BLaER1 (cell line): ENCODE measurements at regions not wholly inside any gene's neighbourhood (a gene's known extent, or its start where the extent isn't known, plus 50 kb on each side); places are given as distances from the start of the nearest gene placed in this dataset.

Experiments
- H3K27ac ChIP-seq: shearing (Covaris generic); formaldehyde crosslinking; 2 replicates; pipeline ENCODE4 v1.8.1; 2022
- H3K27me3 ChIP-seq: shearing (Covaris generic); formaldehyde crosslinking; 2 replicates; pipeline ENCODE4 v1.8.1; 2022
- H3K36me3 ChIP-seq: shearing (Covaris generic); formaldehyde crosslinking; 2 replicates; pipeline ENCODE4 v1.8.1; 2022
- H3K4me1 ChIP-seq: shearing (Covaris generic); formaldehyde crosslinking; 2 replicates; pipeline ENCODE4 v1.8.1; 2022
- H3K4me2 ChIP-seq: shearing (Covaris generic); formaldehyde crosslinking; 2 replicates; pipeline ENCODE4 v1.8.1; 2022
- H3K4me3 ChIP-seq: shearing (Covaris generic); formaldehyde crosslinking; 2 replicates; pipeline ENCODE4 v1.8.1; 2022
- H3K9ac ChIP-seq: shearing (Covaris generic); formaldehyde crosslinking; 2 replicates; pipeline ENCODE4 v1.8.1; 2022
- H3K9me3 ChIP-seq: shearing (Covaris generic); formaldehyde crosslinking; 2 replicates; pipeline ENCODE4 v1.8.1; 2022
- H4K20me1 ChIP-seq: shearing (Covaris generic); formaldehyde crosslinking; 2 replicates; pipeline ENCODE4 v1.8.1; 2022
- Cebpa-rat ChIP-seq: shearing (Covaris generic); IDR thresholded peaks from 2 replicates; pipeline ENCODE4 v1.8.1; 2022

- Histone ChIP-seq H4K20me1 (no peaks in the 10 kb centered on the region), H3K9me3 (no peaks in the 10 kb centered on the region), H3K9ac (no peak overlapping the region), H3K36me3 (no peaks in the 10 kb centered on the region), H3K27me3 (no peaks in the 10 kb centered on the region), H3K4me3 (no peak overlapping the region), H3K27ac (no peak overlapping the region), H3K4me1 (no peaks in the 10 kb centered on the region), H3K4me2 (no peak overlapping the region)
- no peak for TF ChIP-seq Cebpa-rat
These were observed 103.6 kb upstream of the CDH11 start for GRCh38 chr16:65225488-65225887.

DNA sequence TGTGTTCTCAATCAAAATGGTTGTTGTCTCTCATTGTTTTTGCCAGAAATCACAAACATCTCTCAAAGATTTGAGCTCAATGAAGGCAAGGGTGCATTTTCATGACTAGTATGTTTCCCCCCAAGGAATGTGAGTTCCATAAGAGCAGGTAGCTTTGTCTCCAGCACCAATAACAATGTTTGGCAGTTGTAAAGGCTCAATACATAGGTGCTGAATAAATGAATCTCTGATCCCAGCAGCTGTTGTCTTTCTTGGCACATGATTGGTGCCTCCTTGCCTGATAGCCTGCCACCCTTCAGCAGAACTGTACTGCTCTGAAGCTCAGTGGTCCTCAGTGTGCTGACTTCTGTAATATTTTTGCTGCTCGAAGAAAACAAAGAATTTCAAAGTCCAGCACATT lies 103.1 kb upstream of the CDH11 start:
- H3K4me1 ChIP-seq = no peaks in the 10 kb centered on the region
- no peak for TF ChIP-seq Cebpa-rat
- no peak overlapping the region for H3K4me2 ChIP-seq
- no peaks in the 10 kb centered on the region for H3K36me3 ChIP-seq
- H3K27me3 ChIP-seq = no peaks in the 10 kb centered on the region
- H4K20me1 ChIP-seq = no peaks in the 10 kb centered on the region
- H3K9ac ChIP-seq = no peak overlapping the region
- no peaks in the 10 kb centered on the region for H3K9me3 ChIP-seq
- H3K27ac ChIP-seq = no peak overlapping the region
- H3K4me3 ChIP-seq = no peak overlapping the region

DNA sequence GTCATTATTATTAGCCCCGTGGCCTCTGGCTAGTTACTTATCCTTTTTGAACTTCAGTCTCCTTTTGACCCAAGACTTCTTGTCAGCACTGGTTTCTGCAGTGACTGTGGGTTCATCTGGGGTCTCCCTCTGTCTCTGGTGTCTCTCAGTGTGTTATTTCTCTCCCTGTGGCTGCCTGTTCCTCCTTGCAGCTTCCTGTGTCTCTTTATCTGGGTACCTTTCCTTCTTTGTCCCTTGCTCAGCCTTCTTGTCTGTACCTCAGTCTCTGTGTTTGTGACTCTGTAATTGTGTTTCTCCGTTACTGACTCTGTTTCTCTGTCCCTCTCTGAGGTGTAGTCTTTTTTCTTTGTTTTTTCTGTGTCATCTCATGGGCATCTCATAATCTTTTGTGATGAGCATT lies 102.6 kb upstream of the CDH11 start:
- Histone ChIP-seq H3K4me3 (no peak overlapping the region), H3K4me2 (no peak overlapping the region), H3K36me3 (no peaks in the 10 kb centered on the region), H3K4me1 (no peaks in the 10 kb centered on the region), H3K9ac (no peak overlapping the region), H3K27ac (no peak overlapping the region), H3K9me3 (no peaks in the 10 kb centered on the region), H4K20me1 (no peaks in the 10 kb centered on the region), H3K27me3 (no peaks in the 10 kb centered on the region)
- TF ChIP-seq Cebpa-rat = no peak

DNA sequence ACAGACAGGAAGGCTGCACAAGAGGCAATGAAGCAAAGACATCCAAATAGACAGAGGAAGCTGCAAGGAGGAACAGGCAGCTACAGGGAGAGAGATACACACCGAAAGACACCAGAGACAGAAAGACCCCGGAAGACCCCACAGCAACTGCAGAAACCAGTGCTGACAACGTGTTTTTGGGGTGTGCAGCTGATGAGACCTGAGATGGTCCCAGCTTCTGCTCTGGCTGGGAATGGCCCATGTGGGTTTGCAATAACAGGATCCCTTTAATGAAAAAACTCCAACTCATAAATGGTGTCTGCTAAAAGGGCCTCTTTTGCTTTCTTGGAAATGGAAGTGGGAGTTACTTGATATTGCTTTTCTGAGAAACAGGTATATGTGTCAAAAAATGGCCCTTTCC lies 101.5 kb upstream of the CDH11 start:
- Histone ChIP-seq H3K9ac (no peak overlapping the region), H3K4me3 (no peak overlapping the region), H3K9me3 (no peaks in the 10 kb centered on the region), H3K36me3 (no peaks in the 10 kb centered on the region), H4K20me1 (no peaks in the 10 kb centered on the region), H3K4me2 (no peak overlapping the region), H3K27me3 (no peaks in the 10 kb centered on the region), H3K4me1 (no peaks in the 10 kb centered on the region), H3K27ac (no peak overlapping the region)
- TF ChIP-seq Cebpa-rat = no peak

GRCh38 chr16:65222536-65222935 lies 100.7 kb upstream of the CDH11 start:
- Histone ChIP-seq H3K9ac (no peak overlapping the region), H3K36me3 (no peaks in the 10 kb centered on the region), H4K20me1 (no peaks in the 10 kb centered on the region), H3K9me3 (no peaks in the 10 kb centered on the region), H3K4me1 (no peaks in the 10 kb centered on the region), H3K27ac (no peak overlapping the region), H3K4me3 (no peak overlapping the region), H3K27me3 (no peaks in the 10 kb centered on the region), H3K4me2 (no peak overlapping the region)
- no peak for TF ChIP-seq Cebpa-rat

- Histone ChIP-seq H3K4me1 (no peaks in the 10 kb centered on the region), H3K27me3 (no peaks in the 10 kb centered on the region), H3K4me2 (no peak overlapping the region), H3K27ac (no peak overlapping the region), H3K9me3 (no peaks in the 10 kb centered on the region), H3K9ac (no peak overlapping the region), H4K20me1 (no peaks in the 10 kb centered on the region), H3K4me3 (no peak overlapping the region), H3K36me3 (no peaks in the 10 kb centered on the region)
- no peak for TF ChIP-seq Cebpa-rat
These were observed 100.2 kb upstream of the CDH11 start for GRCh38 chr16:65222049-65222448.

- no peaks in the 10 kb centered on the region for H3K27me3 ChIP-seq
- no peak overlapping the region for H3K4me3 ChIP-seq
- TF ChIP-seq Cebpa-rat = no peak
- no peak overlapping the region for H3K4me2 ChIP-seq
- H3K36me3 ChIP-seq = no peaks in the 10 kb centered on the region
- no peak overlapping the region for H3K27ac ChIP-seq
- no peaks in the 10 kb centered on the region for H4K20me1 ChIP-seq
- H3K9me3 ChIP-seq = no peaks in the 10 kb centered on the region
- no peaks in the 10 kb centered on the region for H3K4me1 ChIP-seq
- no peak overlapping the region for H3K9ac ChIP-seq
These were observed 97.9 kb upstream of the CDH11 start for GRCh38 chr16:65219786-65220185.

DNA sequence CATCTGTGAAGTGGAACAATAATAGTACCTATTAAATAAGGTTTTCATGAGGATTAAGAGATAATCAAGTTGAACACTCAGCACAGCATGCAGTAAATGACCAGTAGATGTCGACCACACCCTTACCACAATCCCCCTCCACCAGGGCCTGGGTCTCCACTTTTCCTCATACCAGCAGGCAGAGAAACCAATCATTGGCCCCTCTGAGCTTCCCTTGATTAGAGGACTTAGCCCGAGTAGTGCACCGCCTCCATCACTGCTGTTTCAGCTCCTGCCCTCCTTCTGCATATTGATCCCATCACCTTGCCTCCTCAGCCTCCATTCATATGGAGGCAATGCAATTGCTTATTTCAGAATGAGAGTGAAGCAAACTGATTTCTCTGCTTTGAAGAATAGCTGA lies 96.5 kb upstream of the CDH11 start:
- TF ChIP-seq Cebpa-rat = no peak

DNA sequence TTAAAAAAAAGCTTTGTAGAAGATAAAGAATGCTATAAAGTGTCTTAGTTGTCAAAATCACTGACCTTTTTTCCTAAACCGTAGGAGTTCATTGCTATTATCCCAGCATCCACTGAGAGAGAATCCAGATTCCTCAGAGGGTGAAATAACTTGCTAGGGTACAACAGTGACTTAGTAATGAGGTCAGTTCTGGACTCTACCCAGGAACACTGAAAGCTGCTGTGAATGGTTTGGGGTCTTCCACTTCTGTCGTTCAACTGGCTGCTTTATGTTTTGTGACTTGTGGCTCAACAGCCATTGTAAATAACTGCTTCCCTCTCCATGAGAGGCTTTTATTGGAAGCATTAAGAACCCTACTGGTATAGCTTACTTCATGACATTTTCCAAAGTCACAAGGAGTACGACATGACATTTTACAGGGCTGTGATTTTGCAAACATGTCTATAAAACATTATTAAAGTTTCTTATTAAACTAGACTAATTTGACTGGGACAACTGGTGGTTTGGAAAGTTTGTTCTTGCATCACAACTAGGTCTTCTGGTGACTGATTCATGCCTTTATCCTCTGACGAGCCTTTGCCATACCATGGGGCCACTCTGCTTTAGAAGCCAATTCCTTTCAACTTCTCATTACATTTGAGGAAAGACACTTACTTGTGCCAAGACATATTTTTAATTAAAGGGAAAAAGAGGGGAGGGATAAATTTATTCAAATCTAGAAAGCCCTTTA lies 92.2 kb upstream of the CDH11 start:
- Histone ChIP-seq H3K27me3 (no peaks in the 10 kb centered on the region), H3K4me2 (no peak overlapping the region), H3K9ac (no peak overlapping the region), H3K4me3 (no peak overlapping the region), H3K36me3 (no peaks in the 10 kb centered on the region), H3K4me1 (no peaks in the 10 kb centered on the region), H3K27ac (no peak overlapping the region), H4K20me1 (no peaks in the 10 kb centered on the region), H3K9me3 (no peaks in the 10 kb centered on the region)
- TF ChIP-seq Cebpa-rat = no peak

More for the DNA sequence above, 96.5 kb upstream of the CDH11 start:
- Histone ChIP-seq H3K9me3 (no peaks in the 10 kb centered on the region), H3K36me3 (no peaks in the 10 kb centered on the region), H3K27me3 (no peaks in the 10 kb centered on the region), H3K9ac (no peak overlapping the region), H3K27ac (no peak overlapping the region), H3K4me3 (no peak overlapping the region), H3K4me1 (no peaks in the 10 kb centered on the region), H4K20me1 (no peaks in the 10 kb centered on the region), H3K4me2 (no peak overlapping the region)

- TF ChIP-seq Cebpa-rat = no peak
- no peaks in the 10 kb centered on the region for H4K20me1 ChIP-seq
- no peaks in the 10 kb centered on the region for H3K4me1 ChIP-seq
- H3K4me2 ChIP-seq = no peak overlapping the region
- no peak overlapping the region for H3K4me3 ChIP-seq
- no peaks in the 10 kb centered on the region for H3K36me3 ChIP-seq
- no peak overlapping the region for H3K9ac ChIP-seq
- no peak overlapping the region for H3K27ac ChIP-seq
- H3K27me3 ChIP-seq = no peaks in the 10 kb centered on the region
- H3K9me3 ChIP-seq = no peaks in the 10 kb centered on the region
These were observed 90.9 kb upstream of the CDH11 start for GRCh38 chr16:65212791-65213190.

GRCh38 chr16:65212240-65212639 lies 90.4 kb upstream of the CDH11 start:
- TF ChIP-seq Cebpa-rat = no peak

More at GRCh38 chr16:65212240-65212639, 90.4 kb upstream of the CDH11 start:
- no peaks in the 10 kb centered on the region for H3K36me3 ChIP-seq
- no peaks in the 10 kb centered on the region for H3K9me3 ChIP-seq
- H3K4me3 ChIP-seq = no peak overlapping the region
- no peak overlapping the region for H3K4me2 ChIP-seq
- no peak overlapping the region for H3K27ac ChIP-seq
- H3K9ac ChIP-seq = no peak overlapping the region
- no peaks in the 10 kb centered on the region for H4K20me1 ChIP-seq
- no peaks in the 10 kb centered on the region for H3K4me1 ChIP-seq
- H3K27me3 ChIP-seq = no peaks in the 10 kb centered on the region
